ENCODE measurements at regions not wholly inside any gene's neighbourhood (a gene's known extent, or its start where the extent isn't known, plus 50 kb on each side); places are given as distances from the start of the nearest gene placed in this dataset.

DNA sequence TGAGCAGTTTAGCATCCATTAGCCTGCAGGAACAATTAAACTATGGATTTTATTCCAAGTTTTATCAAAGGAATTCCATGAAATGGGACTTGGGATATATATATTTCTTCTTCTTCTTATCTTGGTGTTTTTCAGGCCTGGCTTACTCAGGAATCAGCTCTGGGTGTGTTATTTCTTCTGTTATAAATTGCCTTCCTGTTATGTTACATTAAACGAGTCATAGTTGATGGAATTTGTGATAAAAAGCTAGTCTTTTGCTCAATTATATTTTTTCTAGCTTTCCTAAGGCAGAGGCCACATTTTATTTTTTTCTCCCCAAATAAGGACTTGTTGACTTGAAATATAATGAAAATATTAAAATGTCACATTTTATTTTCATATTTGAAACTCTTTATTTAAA, 141.3 kb downstream of the EPC1 start:
- H3K4me1 ChIP-seq = no peaks in the 10 kb centered on the region
- H3K9me3 ChIP-seq = no peaks in the 10 kb centered on the region
- intact Hi-C loops (cut with DNase I; ENCODE audit: low total_unique reads) = no loop called here
- no peak overlapping the region for H3K27ac ChIP-seq
- no peaks in the 10 kb centered on the region for H3K36me3 ChIP-seq
- H3K4me3 ChIP-seq = no peak overlapping the region
- TF ChIP-seq, protein P1, sequence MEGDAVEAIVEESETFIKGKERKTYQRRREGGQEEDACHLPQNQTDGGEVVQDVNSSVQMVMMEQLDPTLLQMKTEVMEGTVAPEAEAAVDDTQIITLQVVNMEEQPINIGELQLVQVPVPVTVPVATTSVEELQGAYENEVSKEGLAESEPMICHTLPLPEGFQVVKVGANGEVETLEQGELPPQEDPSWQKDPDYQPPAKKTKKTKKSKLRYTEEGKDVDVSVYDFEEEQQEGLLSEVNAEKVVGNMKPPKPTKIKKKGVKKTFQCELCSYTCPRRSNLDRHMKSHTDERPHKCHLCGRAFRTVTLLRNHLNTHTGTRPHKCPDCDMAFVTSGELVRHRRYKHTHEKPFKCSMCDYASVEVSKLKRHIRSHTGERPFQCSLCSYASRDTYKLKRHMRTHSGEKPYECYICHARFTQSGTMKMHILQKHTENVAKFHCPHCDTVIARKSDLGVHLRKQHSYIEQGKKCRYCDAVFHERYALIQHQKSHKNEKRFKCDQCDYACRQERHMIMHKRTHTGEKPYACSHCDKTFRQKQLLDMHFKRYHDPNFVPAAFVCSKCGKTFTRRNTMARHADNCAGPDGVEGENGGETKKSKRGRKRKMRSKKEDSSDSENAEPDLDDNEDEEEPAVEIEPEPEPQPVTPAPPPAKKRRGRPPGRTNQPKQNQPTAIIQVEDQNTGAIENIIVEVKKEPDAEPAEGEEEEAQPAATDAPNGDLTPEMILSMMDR (IDR thresholded peaks at IDR 0.05) = no peak
- TF ChIP-seq POLR2A (IDR thresholded peaks at IDR 0.05) = no peak
- DNase-seq = no peak
- no peaks in the 10 kb centered on the region for H3K27me3 ChIP-seq

DNA sequence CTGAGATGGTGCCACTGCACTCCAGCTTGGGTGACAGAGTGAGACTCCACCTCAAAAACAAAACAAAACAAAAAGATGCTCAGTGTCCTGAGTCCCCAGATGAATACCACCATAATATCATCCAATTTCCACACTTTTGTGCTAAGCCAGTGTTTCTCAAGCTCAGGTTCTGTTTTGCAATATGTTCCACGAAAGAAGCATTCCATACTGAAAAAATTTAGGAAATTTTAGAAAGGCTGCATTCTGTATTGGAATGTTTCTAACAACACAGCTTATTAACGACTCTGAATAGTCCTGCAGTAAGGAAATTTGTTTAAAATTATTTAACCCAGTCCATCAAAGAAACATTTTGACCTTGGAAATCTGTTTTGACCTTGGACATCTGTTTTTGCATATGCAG, 142.4 kb downstream of the EPC1 start:
- no peaks in the 10 kb centered on the region for H3K9me3 ChIP-seq
- no peaks in the 10 kb centered on the region for H3K27me3 ChIP-seq
- intact Hi-C loops (cut with DNase I; ENCODE audit: low total_unique reads) = no loop called here
- H3K4me1 ChIP-seq = no peaks in the 10 kb centered on the region
- DNase-seq = no peak
- no peak overlapping the region for H3K4me3 ChIP-seq
- H3K27ac ChIP-seq = no peak overlapping the region
- TF ChIP-seq POLR2A (IDR thresholded peaks at IDR 0.05) = no peak
- TF ChIP-seq, protein P1 (IDR thresholded peaks at IDR 0.05) = no peak
- H3K36me3 ChIP-seq = no peaks in the 10 kb centered on the region

DNA sequence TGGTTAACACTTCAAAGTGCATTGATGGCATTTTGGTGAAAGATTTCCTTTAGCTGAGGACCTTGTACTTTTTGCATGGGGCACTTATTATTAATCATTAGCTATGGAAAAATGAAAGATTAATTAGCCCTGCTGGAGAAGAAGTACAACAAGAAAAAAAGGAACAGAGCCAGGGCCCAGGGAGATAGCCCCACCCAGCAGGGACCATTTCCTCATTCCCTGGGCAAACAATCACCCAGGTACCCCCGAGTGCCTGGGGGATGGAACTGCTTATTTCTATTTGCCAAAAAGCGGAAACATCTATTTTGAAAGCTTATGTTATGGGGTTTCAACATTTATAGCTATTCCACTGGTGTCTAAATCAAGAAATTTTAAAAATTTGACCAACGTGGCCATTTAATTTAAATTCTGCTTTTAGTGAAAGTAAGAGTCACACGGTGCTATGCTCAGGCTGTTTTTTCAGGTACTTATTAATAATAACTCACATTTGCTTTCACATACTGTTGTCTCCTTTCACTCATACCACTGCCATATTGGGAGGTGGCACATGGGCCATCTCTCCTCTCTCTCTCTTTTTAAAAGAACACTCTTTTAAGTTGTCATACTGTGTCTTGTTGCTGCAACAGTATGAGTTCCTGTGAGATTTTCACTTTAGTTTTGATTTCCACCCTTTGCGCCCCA, 143.6 kb upstream of the KIF5B start:
- no peak for DNase-seq
- TF ChIP-seq POLR2A (IDR thresholded peaks at IDR 0.05) = no peak
- TF ChIP-seq, protein P1 (IDR thresholded peaks at IDR 0.05) = no peak
- H3K27me3 ChIP-seq = no peaks in the 10 kb centered on the region
- no peaks in the 10 kb centered on the region for H3K36me3 ChIP-seq
- no peak overlapping the region for H3K4me3 ChIP-seq
- no peaks in the 10 kb centered on the region for H3K4me1 ChIP-seq
- intact Hi-C loops (cut with DNase I; ENCODE audit: low total_unique reads) = no loop called here
- no peak overlapping the region for H3K27ac ChIP-seq
- H3K9me3 ChIP-seq = no peaks in the 10 kb centered on the region

DNA sequence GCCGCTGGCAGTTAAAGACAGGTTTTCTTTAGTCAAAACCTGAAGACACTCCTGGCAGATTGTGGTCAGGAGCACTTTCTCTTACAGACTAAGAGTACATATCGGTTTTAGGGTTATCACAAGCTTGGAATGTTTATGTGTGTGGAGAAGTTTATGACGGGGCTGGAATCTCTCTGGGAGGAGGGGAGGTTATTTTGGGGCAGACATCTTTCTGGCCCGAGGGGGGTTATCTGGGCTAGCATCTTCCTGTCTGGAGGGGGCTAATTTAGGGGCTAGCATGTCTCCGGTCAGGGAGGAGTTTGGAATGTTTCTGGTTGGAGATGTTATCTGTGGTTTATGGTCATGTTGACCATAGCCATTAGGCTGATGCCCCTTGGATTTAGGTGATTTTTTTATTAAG, 141.2 kb upstream of the KIF5B start:
- intact Hi-C loops (cut with DNase I; ENCODE audit: low total_unique reads) = no loop called here
- DNase-seq = no peak
- no peak overlapping the region for H3K4me3 ChIP-seq
- H3K27me3 ChIP-seq = no peaks in the 10 kb centered on the region
- no peak overlapping the region for H3K27ac ChIP-seq
- TF ChIP-seq, protein P1 (IDR thresholded peaks at IDR 0.05) = no peak
- no peak for TF ChIP-seq POLR2A (IDR thresholded peaks at IDR 0.05)
- no peaks in the 10 kb centered on the region for H3K36me3 ChIP-seq
- no peaks in the 10 kb centered on the region for H3K4me1 ChIP-seq
- no peaks in the 10 kb centered on the region for H3K9me3 ChIP-seq

DNA sequence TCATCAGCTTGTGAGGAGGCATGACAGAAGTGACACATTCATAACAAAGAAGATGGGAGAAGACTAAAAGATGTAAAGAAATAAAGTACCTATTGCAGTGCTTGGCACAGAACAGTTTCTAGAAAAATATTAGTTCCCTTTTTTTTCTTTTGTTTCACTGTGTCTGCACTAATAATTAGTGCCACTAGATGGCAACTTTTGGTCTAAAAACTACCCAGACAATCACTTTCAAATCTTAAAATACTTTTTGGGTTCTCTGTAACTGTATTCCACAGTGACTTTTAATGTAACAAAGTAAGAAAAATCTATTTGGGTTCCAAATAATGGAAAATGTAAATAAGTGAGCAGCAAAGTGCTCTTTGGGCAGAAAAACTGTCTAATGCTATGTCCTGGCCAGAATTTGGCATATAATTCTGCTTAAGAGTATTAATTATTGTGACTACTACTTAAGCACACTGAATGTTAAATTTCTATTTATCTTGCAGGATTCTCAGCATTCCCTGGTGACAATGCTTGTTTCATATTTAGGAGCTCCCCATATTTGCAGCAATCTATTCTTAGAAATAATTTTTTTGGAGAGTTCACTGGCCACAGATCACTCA, 134.8 kb upstream of the KIF5B start:
- Histone ChIP-seq H3K4me1 (no peaks in the 10 kb centered on the region), H3K9me3 (no peaks in the 10 kb centered on the region), H3K36me3 (no peaks in the 10 kb centered on the region), H3K4me3 (no peak overlapping the region), H3K27ac (no peak overlapping the region), H3K27me3 (no peaks in the 10 kb centered on the region)
- no peak for DNase-seq
- intact Hi-C loops (cut with DNase I; ENCODE audit: low total_unique reads) = no loop called here
- TF ChIP-seq POLR2A (IDR thresholded peaks at IDR 0.05) = no peak
- TF ChIP-seq, protein P1 (IDR thresholded peaks at IDR 0.05) = peak; percentile 59 to 72 (median 68)
